HG02884 (cell line): ENCODE measurements at regions not wholly inside any gene's neighbourhood (a gene's known extent, or its start where the extent isn't known, plus 50 kb on each side); places are given as distances from the start of the nearest gene placed in this dataset.
"Not testable (repeated sequence)": the region's sequence is repeated elsewhere in the genome, so short reads cannot be mapped to it uniquely, and the experiment has no call there.

Source experiments
- ATAC-seq: cut with Tn5 transposase; IDR thresholded peaks from one replicate; pipeline ENCODE4 v1.9.1; 2021; ENCODE audit warnings: mild to moderate bottlenecking, moderate library complexity; ENCODE audit not compliant: unreplicated experiment

- ATAC-seq = no peak
Measured at GRCh38 chr20:7151676-7152470, 384.4 kb downstream of the BMP2 start.

GRCh38 chr20:7155282-7155681 lies 387.8 kb downstream of the BMP2 start:
- no peak for ATAC-seq

- ATAC-seq = no peak
Measured at GRCh38 chr20:7155794-7156193, 388.3 kb downstream of the BMP2 start.

- no peak for ATAC-seq
Measured at GRCh38 chr20:7159903-7160302, 392.4 kb downstream of the BMP2 start.

- ATAC-seq = no peak
Measured at GRCh38 chr20:7161690-7162089, 394.2 kb downstream of the BMP2 start.

GRCh38 chr20:7171911-7172310 lies 404.4 kb downstream of the BMP2 start:
- no peak for ATAC-seq

GRCh38 chr20:7174554-7174953 lies 407.1 kb downstream of the BMP2 start:
- no peak for ATAC-seq

- ATAC-seq = not testable (repeated sequence)
Measured at GRCh38 chr20:7175827-7176226, 408.3 kb downstream of the BMP2 start.

GRCh38 chr20:7178004-7178403 lies 410.5 kb downstream of the BMP2 start:
- ATAC-seq = no peak

GRCh38 chr20:7180256-7181045 lies 413.0 kb downstream of the BMP2 start:
- no peak for ATAC-seq

- ATAC-seq = no peak
Measured at GRCh38 chr20:7189231-7189630, 421.7 kb downstream of the BMP2 start.

GRCh38 chr20:7193681-7194080 lies 426.2 kb downstream of the BMP2 start:
- no peak for ATAC-seq

GRCh38 chr20:7195704-7196103 lies 428.2 kb downstream of the BMP2 start:
- ATAC-seq = no peak

GRCh38 chr20:7196481-7196880 lies 429.0 kb downstream of the BMP2 start:
- ATAC-seq = no peak

- ATAC-seq = no peak
Measured at GRCh38 chr20:7199861-7200260, 432.4 kb downstream of the BMP2 start.

- no peak for ATAC-seq
Measured at GRCh38 chr20:7207186-7207798, 439.8 kb downstream of the BMP2 start.

GRCh38 chr20:7210910-7211309 lies 443.4 kb downstream of the BMP2 start:
- no peak for ATAC-seq

GRCh38 chr20:7214081-7214740 lies 446.7 kb downstream of the BMP2 start:
- ATAC-seq = no peak

- ATAC-seq = no peak
Measured at GRCh38 chr20:7217606-7218005, 450.1 kb downstream of the BMP2 start.

GRCh38 chr20:7220755-7221154 lies 453.3 kb downstream of the BMP2 start:
- no peak for ATAC-seq

- ATAC-seq = no peak
Measured at GRCh38 chr20:7226156-7226555, 458.7 kb downstream of the BMP2 start.
